Kidney epithelial cell (primary cell): ENCODE measurements at regions not wholly inside any gene's neighbourhood (a gene's known extent, or its start where the extent isn't known, plus 50 kb on each side); places are given as distances from the start of the nearest gene placed in this dataset.

Experiments
- DNase-seq: peaks from one replicate; pipeline ENCODE4 v3.0.0-alpha.2; 2010; ENCODE audit warnings: low read depth
- H3K27me3 ChIP-seq: 2 replicates; pipeline ENCODE4 v1.6.0; 2011; ENCODE audit warnings: low read length; ENCODE audit not compliant: control insufficient read depth, insufficient read depth
- H3K36me3 ChIP-seq: 2 replicates; pipeline ENCODE4 v1.5.1; 2011; ENCODE audit warnings: low read length; ENCODE audit not compliant: control insufficient read depth, insufficient read depth
- H3K4me3 ChIP-seq: 2 replicates; pipeline ENCODE4 v1.5.1; 2011; ENCODE audit warnings: low read depth, mild to moderate bottlenecking, control low read depth, low read length
- TF ChIP-seq, protein P1 (sequence below): IDR thresholded peaks from 2 replicates; pipeline ENCODE4 v1.5.1; 2011; ENCODE audit warnings: mild to moderate bottlenecking, moderate library complexity, low read length, control low read depth, inconsistent platforms; ENCODE audit not compliant: insufficient read depth, poor library complexity, severe bottlenecking

DNA sequence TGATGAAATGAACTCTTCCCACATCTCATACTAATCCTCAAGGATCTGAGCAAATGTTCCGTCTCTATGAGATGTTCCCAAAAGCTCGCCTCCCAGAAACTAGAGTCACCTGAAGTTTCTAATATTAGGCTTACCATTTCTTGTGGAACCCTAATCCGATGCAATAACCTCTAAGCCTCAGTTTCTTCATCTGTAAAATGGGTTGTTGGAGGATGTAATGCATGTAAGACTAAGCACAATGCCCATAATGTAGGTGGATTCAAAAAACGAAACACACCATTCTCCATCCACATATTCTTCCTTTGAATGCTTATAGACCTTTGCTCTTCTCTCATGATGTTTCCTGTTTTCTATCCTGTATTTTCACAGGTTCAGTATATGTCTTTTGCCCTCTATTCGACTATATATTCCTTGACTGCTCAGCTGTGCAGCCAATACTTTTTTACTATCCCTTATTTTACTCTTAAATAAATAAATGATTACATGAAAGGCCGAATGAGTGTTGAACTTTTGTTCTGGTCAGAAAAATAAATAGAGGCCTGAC lies 307.3 kb upstream of the G2E3 start:
- no peak for DNase-seq
- no peaks in the 10 kb centered on the region for H3K36me3 ChIP-seq
- H3K4me3 ChIP-seq: no peak overlapping the region
- H3K27me3 ChIP-seq: no peaks in the 10 kb centered on the region
- TF ChIP-seq, protein P1, sequence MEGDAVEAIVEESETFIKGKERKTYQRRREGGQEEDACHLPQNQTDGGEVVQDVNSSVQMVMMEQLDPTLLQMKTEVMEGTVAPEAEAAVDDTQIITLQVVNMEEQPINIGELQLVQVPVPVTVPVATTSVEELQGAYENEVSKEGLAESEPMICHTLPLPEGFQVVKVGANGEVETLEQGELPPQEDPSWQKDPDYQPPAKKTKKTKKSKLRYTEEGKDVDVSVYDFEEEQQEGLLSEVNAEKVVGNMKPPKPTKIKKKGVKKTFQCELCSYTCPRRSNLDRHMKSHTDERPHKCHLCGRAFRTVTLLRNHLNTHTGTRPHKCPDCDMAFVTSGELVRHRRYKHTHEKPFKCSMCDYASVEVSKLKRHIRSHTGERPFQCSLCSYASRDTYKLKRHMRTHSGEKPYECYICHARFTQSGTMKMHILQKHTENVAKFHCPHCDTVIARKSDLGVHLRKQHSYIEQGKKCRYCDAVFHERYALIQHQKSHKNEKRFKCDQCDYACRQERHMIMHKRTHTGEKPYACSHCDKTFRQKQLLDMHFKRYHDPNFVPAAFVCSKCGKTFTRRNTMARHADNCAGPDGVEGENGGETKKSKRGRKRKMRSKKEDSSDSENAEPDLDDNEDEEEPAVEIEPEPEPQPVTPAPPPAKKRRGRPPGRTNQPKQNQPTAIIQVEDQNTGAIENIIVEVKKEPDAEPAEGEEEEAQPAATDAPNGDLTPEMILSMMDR: no peak

DNA sequence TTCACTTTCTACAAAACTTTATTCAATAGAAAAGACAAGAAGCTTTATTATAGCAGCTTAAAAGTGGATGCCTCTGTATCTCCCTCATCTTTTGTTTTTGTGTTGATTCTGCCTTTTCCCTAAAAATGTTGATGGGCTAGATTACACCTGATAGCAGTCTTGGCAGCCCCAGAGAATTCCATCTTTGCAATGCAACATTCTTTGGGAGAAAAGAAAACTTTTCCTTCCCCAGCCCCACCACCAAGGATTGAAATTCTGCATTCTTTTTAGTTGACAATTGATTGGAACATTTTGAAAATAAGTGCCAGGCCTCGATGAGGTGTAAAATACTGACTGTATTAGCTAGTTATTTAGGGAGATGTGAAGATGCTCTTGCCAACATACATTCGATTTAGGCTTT lies 306.8 kb upstream of the G2E3 start:
- TF ChIP-seq, protein P1: no peak
- no peaks in the 10 kb centered on the region for H3K27me3 ChIP-seq
- no peak for DNase-seq
- no peak overlapping the region for H3K4me3 ChIP-seq
- H3K36me3 ChIP-seq: no peaks in the 10 kb centered on the region

DNA sequence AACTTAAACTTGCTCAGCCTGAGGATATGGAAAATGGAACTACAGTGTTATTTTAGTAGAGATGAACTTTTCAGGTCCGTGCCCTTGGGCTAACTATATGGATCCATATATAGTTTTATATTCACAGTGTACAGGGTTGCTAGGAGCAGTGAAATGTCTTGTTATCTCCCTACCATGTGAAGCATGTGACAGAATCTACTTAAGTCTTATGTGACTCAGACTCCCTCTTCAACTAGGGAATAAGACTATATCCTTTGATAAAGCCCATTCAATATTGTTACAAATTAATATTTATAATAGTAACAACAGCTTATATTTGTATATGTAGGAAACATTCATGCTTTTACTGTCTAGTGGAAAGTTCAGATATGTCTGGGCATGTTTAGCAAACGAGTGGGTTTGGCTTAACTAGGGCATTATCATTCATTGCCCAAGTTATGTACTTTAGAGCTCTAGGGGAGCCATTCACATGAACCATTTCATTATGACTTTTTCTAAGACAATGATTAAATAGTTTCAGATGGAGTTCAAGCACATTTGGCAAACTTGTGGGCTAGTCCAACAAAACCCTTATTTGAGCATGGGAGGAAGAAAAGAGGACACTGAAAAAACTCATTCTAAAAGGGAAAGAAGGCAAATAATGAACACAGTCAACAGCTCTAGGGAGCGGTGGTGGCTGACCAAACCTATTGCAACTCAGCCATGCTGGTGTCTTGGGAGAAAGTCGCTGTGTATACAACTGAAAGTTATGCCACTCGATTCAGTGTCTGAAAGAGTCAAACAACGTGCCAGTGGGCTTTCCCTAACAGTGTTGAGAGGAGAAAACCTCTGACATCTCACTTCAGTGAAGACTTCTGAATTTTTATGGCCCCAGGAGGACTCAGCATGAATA lies 305.9 kb upstream of the G2E3 start:
- H3K27me3 ChIP-seq: no peaks in the 10 kb centered on the region
- no peak for DNase-seq
- no peaks in the 10 kb centered on the region for H3K36me3 ChIP-seq
- TF ChIP-seq, protein P1: no peak
- no peak overlapping the region for H3K4me3 ChIP-seq

DNA sequence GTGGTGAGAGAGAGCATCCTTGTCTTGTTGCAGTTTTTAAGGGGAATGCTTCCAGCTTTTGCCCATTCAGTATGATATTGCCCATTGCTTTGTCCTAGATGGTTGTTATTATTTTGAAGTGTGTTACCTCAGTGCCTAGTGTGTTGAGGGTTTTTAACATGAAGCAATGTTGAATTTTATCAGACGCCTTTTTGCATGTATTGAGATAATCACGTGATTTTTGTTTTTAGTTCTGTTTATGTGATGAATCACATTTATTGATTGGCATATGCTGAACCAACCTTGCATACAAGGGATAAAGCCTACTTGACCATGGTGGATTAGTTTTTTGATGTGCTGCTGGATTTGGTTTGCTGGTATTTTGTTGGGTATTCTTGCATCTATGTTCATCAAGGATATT lies 302.3 kb upstream of the G2E3 start:
- no peaks in the 10 kb centered on the region for H3K27me3 ChIP-seq
- H3K4me3 ChIP-seq: no peak overlapping the region
- DNase-seq: no peak
- TF ChIP-seq, protein P1: no peak
- H3K36me3 ChIP-seq: no peaks in the 10 kb centered on the region

DNA sequence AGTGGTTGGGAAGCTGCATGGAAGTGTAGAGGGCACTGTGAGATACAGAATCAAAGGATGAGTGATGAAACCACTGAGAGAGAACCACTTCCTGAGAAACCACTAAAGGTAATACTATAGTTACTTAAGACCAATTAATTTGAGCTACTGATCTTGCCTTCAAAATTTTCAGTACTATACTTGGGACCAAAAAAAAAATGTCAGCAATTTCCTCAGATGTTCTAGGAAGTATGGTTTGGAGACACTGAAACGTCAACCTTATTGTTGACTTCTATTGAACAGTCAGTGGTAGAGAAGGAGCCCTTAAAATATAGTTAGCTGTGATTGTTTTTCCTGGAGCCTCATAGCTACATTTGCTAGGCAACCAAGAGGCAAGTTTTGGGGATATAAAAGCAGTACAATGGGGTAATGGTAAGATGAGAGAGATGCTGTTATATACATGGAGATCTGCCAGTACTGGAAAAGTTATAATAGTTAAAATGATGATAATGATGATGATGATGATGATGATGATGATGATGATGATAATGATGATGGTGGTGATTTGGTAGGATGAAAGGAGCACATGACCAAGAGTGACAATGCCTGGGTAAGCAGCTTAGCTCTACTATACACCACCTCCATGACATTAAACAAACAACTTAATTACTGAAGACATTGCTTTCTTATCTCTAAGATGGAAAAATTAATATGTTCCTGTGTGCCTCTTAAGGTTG lies 300.9 kb upstream of the G2E3 start:
- no peaks in the 10 kb centered on the region for H3K27me3 ChIP-seq
- H3K4me3 ChIP-seq: no peak overlapping the region
- no peaks in the 10 kb centered on the region for H3K36me3 ChIP-seq
- no peak for DNase-seq
- TF ChIP-seq, protein P1: no peak
